VCaP (cell line): ENCODE measurements at regions not wholly inside any gene's neighbourhood (a gene's known extent, or its start where the extent isn't known, plus 50 kb on each side); places are given as distances from the start of the nearest gene placed in this dataset.

Experiments
- H3K27ac ChIP-seq: fragments of 450-650 bp; 2 replicates; pipeline ENCODE4 v1.5.1; 2017
- CTCF ChIP-seq: fragments of 450-650 bp; conservative IDR thresholded peaks from 2 replicates; pipeline ENCODE4 v1.5.1; 2017; ENCODE audit warnings: mild to moderate bottlenecking, moderate library complexity

GRCh38 chr1:163875927-163876320 is 554.2 kb downstream of the NUF2 start:
- TF ChIP-seq CTCF: no peak
- H3K27ac ChIP-seq: peak overlapping the region; percentile 40

- no peak for TF ChIP-seq CTCF
- peak overlapping the region; percentile 40 for H3K27ac ChIP-seq
Measured at GRCh38 chr1:163876546-163876945, 554.8 kb downstream of the NUF2 start.

GRCh38 chr1:163877016-163877415 is 555.3 kb downstream of the NUF2 start:
- no peak for TF ChIP-seq CTCF
- no peak overlapping the region for H3K27ac ChIP-seq

GRCh38 chr1:163885510-163885909 is 563.8 kb downstream of the NUF2 start:
- H3K27ac ChIP-seq: no peak overlapping the region; the same call in 1 of the 2 replicates
- TF ChIP-seq CTCF: no peak

DNA sequence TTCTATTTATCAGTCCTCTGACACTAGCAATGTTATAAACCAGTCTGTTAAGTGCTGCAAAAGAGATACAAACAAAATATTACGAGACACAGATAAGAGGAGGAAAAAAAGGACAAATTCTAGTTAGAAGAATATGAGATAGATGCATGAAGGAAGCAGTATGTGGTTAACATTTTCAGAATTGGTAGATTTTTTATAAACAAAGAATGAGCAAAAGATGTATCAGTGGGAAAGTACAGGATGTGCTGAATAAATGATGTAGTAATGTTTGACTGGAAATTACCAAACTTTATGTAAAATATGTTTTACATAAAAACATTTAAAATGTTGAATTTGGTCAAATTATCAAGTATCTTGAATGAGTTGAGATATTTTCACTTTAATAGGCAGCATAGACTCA is 574.2 kb downstream of the NUF2 start:
- no peak overlapping the region for H3K27ac ChIP-seq
- no peak for TF ChIP-seq CTCF

DNA sequence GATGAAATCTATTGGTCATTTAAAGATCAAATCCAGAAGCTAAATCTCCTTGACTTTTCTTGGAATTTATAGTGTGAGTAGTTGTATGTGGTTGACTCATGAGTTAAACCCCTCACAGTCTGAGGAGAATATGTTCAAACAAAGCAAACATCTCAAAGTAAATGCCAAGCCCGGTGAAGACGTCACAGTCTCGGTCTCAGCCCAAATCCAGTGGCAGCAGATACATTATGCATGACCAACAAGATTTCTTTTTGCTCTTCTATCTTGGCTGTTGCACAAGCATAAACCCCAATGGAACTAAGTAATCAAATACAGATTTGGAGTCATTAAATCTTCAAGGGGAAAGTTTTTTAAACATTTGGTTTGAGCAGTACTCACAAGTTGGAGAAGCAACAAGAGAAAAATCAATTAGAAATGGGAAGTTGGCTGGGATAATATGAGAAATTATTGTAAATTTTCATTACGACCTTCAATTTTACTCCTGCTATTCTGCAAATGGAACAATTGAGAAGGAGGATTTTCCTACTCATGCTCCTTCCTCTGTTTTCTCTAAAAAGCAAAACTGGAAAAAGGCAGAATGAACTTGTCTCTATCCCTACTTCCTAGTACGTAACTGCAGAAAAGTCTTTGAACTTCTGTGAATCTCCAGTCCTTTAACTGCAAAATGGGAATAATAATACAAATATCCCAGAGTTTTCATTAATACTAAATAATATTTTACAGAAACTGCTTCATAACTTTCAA is 575.8 kb downstream of the NUF2 start:
- TF ChIP-seq CTCF: no peak
- H3K27ac ChIP-seq: no peak overlapping the region

- no peak overlapping the region for H3K27ac ChIP-seq
- no peak for TF ChIP-seq CTCF
Measured at GRCh38 chr1:163906283-163906682, 584.5 kb downstream of the NUF2 start.
